ENCODE measurements at regions not wholly inside any gene's neighbourhood (a gene's known extent, or its start where the extent isn't known, plus 50 kb on each side); places are given as distances from the start of the nearest gene placed in this dataset.

DNA sequence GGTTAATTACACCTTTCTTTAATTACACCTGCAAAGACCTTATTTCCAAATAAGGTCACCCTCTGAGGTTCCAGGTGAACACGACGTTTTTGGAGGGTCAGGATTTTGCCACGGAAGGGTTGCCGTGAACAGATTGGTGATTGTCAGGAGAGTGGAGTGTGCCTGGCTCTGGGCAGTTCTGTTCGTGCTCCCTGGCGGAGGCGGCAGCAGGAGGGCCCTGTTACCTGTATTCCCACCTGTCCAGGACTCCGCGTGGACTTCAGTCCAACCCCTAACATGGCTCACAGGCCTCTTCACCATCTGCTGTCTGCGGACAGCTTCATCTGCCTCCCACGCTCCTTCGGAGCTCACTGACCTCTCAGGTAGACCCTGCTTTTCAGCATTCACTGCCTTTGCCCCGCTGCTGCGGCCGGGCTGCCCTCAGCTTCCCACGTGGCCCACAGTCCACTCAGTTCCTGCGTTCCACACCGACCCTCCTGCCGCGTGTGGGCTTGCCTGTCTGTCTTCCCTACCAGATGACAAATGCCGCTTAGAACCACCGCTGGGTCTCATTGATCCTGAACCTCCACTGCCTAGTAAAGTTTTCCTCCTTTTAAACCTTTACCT, 187.5 kb upstream of the DIO3 start:
- FAIRE-seq, result no peak
- no peak for TF ChIP-seq POLR2A (IDR thresholded peaks at IDR 0.05; ENCODE audit: low read depth, low read length)
- DNase-seq (ENCODE audit: insufficient read length, low spot score), result no peak

- FAIRE-seq (no peak), DNase-seq (ENCODE audit: insufficient read length, low spot score) (no peak)
- TF ChIP-seq POLR2A (IDR thresholded peaks at IDR 0.05; ENCODE audit: low read depth, low read length), result no peak
These were observed 186.6 kb upstream of the DIO3 start for GRCh38 chr14:101374373-101375338.

- no peak for DNase-seq (ENCODE audit: insufficient read length, low spot score)
- TF ChIP-seq POLR2A (IDR thresholded peaks at IDR 0.05; ENCODE audit: low read depth, low read length), result no peak
- no peak for FAIRE-seq
These were observed 184.2 kb upstream of the DIO3 start for GRCh38 chr14:101377069-101377468.

DNA sequence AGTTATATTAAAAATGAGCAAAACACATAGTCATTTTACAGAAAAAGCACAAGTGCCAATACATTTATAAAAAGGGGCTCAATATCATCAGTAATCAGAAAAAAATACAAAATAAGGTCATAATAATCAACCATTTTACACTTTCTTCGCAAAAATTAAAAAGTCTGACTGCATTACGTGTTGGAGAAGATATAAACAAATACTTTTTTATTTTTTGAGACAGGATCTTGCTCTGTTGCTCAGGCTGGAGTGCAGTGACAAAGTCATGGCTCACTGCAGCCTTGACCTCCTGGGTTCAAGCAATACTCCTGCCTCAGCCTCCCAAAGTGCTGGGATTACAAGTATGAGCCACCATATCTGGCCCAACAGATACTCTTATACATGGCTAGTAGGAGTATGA, 181.5 kb upstream of the DIO3 start:
- no peak for FAIRE-seq
- TF ChIP-seq POLR2A (IDR thresholded peaks at IDR 0.05; ENCODE audit: low read depth, low read length), result no peak
- no peak for DNase-seq (ENCODE audit: insufficient read length, low spot score)

DNA sequence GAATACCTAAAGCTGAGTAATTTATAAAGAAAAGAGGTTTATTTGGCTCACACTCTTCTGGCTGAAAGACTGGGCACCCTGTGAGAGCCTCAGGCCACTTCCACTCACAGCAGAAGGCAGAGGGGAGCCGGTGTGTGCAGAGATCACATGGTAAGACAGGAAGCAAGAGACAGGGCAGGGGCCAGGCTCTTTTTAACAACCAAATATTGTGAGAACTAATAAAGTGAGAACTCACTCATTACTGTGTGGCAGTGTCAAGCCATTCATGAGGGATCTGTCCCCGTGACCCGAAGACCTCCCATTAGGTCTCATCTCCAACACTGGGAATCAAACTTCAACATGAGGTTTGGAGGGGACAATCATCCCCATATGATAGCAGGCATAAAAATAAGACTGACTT, 180.8 kb upstream of the DIO3 start:
- no peak for TF ChIP-seq POLR2A (IDR thresholded peaks at IDR 0.05; ENCODE audit: low read depth, low read length)
- no peak for FAIRE-seq
- DNase-seq (ENCODE audit: insufficient read length, low spot score), result no peak

DNA sequence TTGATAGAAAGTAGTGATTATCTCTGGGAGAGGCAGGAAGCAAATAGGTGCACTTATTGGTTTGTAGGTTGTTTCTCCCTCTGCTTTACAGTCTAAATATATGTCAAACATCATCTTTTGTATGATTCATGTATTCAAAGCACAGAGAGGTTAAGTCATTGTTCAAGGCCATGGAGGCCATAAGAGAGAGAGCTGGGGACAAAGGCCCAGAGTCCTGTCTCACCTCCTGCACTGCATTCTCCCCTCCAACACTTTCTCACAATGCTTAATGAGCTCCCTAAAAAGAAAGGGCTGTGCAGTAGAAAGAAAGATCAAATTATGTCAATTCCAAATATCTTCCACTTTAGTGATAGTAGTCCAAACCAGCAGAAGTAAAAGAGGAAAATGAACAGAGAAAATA, 180.4 kb upstream of the DIO3 start:
- DNase-seq (ENCODE audit: insufficient read length, low spot score), result no peak
- TF ChIP-seq POLR2A (IDR thresholded peaks at IDR 0.05; ENCODE audit: low read depth, low read length), result no peak
- FAIRE-seq, result no peak

- no peak for FAIRE-seq
These were observed 177.5 kb upstream of the DIO3 start for GRCh38 chr14:101383737-101384338.

DNA sequence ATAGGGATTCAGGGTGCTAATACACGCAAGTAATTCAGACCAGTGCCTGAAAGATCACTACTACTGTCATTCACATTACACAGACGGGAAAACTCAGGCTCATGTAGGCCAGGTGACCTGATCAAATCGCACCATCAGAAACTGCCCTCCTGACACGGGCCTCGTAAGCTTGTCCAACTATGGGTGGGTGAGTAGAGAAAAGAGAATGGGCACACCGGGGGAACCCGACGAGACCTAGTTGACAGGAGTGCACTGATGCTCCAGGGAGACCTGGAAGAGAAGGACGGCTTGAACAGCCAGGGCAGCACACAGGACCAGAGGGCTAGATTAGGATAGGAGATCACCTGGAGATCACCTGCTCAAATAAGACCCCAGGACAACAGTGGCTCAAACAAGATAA, 166.9 kb upstream of the DIO3 start:
- DNase-seq (ENCODE audit: insufficient read length, low spot score) (no peak), FAIRE-seq (no peak)
- TF ChIP-seq POLR2A (IDR thresholded peaks at IDR 0.05; ENCODE audit: low read depth, low read length), result no peak

More at GRCh38 chr14:101383737-101384338, 177.5 kb upstream of the DIO3 start:
- DNase-seq (ENCODE audit: insufficient read length, low spot score), result no peak
- TF ChIP-seq POLR2A (IDR thresholded peaks at IDR 0.05; ENCODE audit: low read depth, low read length), result no peak

- FAIRE-seq (no peak), DNase-seq (ENCODE audit: insufficient read length, low spot score) (no peak)
- TF ChIP-seq POLR2A (IDR thresholded peaks at IDR 0.05; ENCODE audit: low read depth, low read length), result no peak
These were observed 165.5 kb upstream of the DIO3 start for GRCh38 chr14:101395779-101396178.

DNA sequence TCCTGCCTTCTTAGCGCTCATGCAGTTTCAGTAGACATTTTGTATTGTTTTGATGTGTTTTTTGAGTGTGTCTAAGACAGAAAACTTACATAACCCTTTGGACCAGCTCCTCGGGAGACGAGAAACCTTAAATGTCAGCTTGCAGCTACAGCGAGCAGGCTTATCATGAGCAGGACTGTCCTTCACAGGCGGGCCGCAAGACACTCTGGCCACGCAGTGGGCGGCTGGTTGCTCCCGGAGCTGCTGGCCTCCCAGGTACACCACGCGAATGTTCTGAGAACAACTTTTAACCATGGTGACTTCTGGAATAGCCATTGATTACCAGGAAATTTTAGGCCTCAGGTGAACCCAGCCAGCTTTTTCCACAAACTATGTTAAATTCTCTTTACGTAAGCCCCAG, 164.1 kb upstream of the DIO3 start:
- FAIRE-seq (no peak), DNase-seq (ENCODE audit: insufficient read length, low spot score) (no peak)
- no peak for TF ChIP-seq POLR2A (IDR thresholded peaks at IDR 0.05; ENCODE audit: low read depth, low read length)

GRCh38 chr14:101398011-101398410, 163.3 kb upstream of the DIO3 start:
- DNase-seq (ENCODE audit: insufficient read length, low spot score) (no peak), FAIRE-seq (no peak)
- no peak for TF ChIP-seq POLR2A (IDR thresholded peaks at IDR 0.05; ENCODE audit: low read depth, low read length)

DNA sequence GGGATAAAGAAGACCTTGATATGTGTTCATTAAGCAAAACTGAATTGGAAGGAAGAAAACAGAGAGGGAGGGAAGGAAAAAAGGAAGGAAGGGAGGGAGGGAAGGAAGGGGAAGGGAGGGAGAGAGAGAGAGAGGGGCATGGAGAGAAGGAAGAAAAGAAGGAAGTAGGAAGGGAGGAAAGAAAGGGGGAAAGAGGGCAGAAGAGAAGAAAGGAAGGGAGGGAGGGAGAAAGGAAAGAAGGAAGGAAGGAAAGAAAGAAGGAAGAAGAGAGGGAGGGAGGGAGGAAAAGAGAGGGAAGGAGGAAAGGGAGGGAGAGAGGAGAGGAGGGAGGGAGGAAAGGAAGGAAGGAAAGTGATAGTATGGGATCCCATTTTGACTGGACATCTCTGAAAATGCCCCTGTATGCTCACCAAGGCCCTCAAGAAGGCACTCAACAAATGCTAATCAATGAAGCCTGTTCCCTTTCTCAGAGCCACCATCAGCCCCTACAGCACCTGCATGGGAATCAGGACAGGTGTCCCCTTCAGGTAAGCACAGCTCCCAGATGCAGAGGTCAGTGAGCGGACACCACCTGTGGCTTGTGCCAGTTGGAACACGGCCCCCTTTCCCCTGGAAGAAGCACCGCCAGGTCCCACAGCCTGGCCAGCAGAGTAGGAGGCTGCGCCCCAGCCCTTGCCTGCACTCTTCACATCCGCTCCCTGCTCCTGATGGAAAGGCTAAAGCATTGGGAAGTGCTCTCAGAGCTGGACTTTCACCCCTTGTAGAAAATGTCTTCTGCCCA, 161.4 kb upstream of the DIO3 start:
- no peak for FAIRE-seq
- no peak for TF ChIP-seq POLR2A (IDR thresholded peaks at IDR 0.05; ENCODE audit: low read depth, low read length)

DNA sequence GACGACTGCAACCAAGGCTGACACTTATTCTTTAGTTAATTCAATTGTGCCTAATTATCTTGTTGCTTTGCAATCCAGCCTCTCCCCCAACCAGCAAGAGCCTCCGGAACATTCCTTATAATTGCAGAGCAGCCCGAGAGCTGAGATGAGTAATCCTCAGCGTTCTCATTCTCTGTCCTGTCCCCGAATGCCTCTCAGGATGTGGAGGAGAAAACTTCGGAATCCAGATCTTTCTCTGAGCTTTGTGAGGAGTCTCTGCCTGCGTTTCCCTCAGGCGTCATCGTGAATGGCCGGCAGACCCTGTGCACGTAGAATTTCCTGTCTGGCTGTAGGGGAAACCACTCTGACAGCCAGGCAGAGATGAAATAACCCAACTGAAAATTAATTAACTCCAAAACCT, 160.5 kb upstream of the DIO3 start:
- FAIRE-seq (no peak), DNase-seq (ENCODE audit: insufficient read length, low spot score) (no peak)
- no peak for TF ChIP-seq POLR2A (IDR thresholded peaks at IDR 0.05; ENCODE audit: low read depth, low read length)

More for the DNA sequence above, 161.4 kb upstream of the DIO3 start:
- no peak for DNase-seq (ENCODE audit: insufficient read length, low spot score)
